SK-N-SH treated with all-trans-retinoic acid at 6 μM for 48 hours (cell line): ENCODE measurements at regions not wholly inside any gene's neighbourhood (a gene's known extent, or its start where the extent isn't known, plus 50 kb on each side); places are given as distances from the start of the nearest gene placed in this dataset.

ENCODE experiments used
- PPARA ChIP-seq: fragments of 250-450 bp; sonication (Bioruptor Pico); IDR thresholded peaks from 2 replicates; pipeline ENCODE4 v1.5.0; 2020; ENCODE audit warnings: mild to moderate bottlenecking, borderline replicate concordance
- RARB ChIP-seq: fragments of 250-450 bp; sonication (Bioruptor Pico); IDR thresholded peaks from 2 replicates; pipeline ENCODE4 v1.8.0; 2021; ENCODE audit warnings: mild to moderate bottlenecking, moderate library complexity
- ZC3H10 ChIP-seq: fragments of 250-450 bp; sonication (Bioruptor Pico); IDR thresholded peaks from 2 replicates; pipeline ENCODE4 v1.5.1; 2021; ENCODE audit warnings: mild to moderate bottlenecking, moderate library complexity
- ZFP3 ChIP-seq: fragments of 250-450 bp; sonication (Bioruptor Pico); IDR thresholded peaks from 2 replicates; pipeline ENCODE4 v1.5.0; 2020; ENCODE audit warnings: mild to moderate bottlenecking, moderate library complexity

DNA sequence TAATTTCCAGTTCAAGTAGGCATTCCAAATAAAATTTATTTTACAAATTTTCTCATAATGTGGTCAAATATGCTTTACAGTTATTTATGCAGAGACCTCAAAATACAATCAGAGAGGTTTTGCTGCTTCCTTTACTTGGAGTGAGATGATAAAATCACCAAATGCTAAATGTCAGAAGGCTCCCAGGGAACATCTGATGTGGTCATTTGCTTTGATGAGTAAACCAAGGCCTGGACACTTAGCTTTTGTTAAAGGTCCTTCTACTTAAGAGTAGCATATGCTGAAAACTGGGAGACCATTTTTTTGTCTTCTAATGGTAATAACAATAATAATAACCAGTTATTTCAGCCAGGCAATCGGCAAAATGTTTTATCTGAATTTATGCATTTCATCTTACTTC is 60.6 kb upstream of the AKR1E2 start:
- no peak for TF ChIP-seq ZFP3 (CRISPR knock-in tag)
- no peak for TF ChIP-seq RARB (CRISPR knock-in tag)
- 0 out of 2 replicates have a peak, but pooled peaks have one; percentile 9 for TF ChIP-seq ZC3H10 (CRISPR knock-in tag)
- TF ChIP-seq PPARA (CRISPR knock-in tag) = no peak
